ENCODE measurements at regions not wholly inside any gene's neighbourhood (a gene's known extent, or its start where the extent isn't known, plus 50 kb on each side); places are given as distances from the start of the nearest gene placed in this dataset.
"Not testable (repeated sequence)": the region's sequence is repeated elsewhere in the genome, so short reads cannot be mapped to it uniquely, and the experiment has no call there.

DNA sequence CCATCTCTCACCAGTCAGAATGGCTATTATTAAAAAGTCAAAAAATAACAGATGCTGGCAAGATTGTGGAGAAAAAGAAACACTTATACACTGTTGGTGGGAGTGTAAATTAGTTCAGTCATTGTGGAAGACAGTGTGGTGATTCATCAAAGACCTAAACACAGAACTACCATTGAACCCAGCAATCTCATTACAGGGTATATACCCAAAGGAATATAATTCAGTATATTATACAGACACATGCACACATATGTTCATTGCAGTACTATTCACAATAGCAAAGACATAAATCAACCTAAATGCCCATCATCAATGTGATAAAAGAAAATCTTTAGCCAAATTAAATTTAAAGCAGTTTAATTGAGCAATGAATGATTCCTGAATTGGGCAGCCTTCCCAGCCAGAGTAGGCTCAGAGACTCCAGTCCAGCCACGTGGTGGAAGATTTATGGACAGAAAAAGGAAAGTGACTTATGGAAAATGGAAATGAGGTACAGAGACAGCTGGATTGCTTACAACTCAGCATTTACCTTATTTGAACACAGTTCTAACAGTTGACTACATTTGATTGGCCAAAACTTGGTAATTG lies 377.1 kb upstream of the SLC39A10 start:
- no peak for DNase-seq

DNA sequence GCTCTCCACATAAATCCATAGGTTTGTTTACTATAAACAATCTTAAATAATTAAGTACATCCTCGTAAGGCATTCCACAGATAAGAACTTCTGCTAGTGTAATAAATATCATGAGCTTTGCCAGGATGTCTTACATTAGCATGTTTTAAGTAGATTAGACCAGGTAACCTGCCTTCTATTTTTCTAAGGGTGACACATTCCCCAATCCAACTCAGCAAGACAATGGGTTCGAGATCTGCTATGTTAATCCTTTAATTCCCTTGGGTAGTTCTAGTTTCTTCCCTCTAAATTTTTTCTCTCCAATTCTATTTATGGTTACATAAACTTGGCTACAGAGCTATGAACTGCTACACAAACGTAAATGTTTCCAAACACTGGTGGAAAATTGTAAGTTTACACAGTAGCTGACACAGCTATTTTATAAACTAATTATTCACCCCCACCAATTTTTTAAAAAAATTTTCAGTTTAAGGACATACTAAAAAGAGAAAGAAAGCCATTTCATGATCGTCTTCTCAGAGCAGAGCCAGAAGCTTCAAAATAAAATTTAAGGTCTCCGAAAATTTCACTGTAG lies 386.5 kb upstream of the SLC39A10 start:
- DNase-seq = no peak

DNA sequence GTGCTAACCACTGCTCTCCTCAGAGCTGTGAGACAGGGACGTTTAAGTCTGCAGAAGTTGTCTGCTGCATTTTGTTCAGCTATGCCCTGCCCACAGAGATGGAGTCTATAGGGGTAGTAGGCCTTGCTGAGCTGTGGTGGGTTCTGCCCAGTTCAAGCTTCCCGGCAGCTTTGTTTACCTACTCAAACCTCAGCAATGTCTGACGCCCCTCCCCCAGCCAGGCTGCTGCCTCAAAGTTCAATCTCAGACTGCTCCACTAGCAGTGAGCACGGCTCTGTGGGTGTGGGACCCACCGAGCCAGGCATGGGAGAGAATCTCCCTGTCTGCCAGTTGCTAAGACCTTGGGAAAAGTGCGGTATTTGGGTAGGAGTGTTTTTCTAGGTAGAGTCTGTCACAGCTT lies 387.8 kb upstream of the SLC39A10 start:
- DNase-seq = no peak

DNA sequence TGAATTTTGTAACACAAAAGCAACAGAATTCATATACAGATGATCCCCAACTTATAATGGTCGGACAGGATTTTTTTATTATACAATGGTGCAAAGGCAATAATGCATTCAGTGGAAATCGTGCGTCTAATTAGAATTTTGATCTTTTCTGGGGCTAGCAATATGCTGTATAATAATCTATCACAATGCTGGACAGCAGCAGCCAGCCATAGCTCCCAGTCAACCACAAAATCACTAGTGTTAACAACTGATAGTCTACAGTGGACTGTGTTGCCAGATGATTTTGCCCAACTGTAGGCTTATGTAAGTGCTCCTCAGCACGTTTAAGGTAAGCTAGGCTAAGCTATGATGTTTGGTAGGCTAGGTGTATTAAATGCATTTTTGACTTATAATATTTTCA lies 399.0 kb upstream of the SLC39A10 start:
- DNase-seq = no peak

DNA sequence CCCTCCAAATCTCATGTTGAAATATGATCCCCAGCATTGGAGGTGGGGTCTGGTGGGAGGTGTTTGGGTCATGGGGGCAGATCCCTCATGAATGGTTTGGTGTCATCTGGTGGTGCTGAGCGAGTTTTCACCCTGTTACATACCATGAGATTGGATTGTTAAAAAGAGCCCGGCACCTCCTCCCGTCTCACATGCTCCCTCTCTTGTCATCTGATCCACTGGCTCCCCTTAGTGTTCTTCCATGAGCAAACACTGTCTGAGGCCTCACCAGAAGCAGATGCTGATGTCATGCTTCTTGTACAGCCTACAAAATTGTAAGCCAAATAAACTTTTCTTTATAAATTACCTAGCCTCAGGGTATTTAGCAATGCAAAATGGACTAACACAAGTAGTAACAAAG lies 405.0 kb upstream of the SLC39A10 start:
- no peak for DNase-seq

DNA sequence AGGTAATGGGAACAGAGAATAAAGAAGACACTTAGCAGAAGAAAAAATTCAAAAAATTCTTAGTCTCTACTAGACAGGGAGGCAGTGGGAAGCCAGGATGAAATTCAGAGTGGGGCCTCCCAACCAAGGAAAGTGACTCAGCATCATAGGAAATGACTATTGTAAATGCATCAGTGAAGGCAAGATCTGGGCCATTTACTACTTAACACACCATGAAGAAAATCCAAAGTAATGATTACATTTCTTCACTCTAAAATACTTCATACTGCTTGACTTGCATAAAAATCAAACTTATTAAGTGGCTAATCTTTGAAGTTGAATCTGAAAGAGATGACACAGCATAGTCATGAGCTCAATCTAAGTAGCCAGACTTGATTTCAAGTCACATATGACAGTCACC lies 405.8 kb upstream of the SLC39A10 start:
- DNase-seq = no peak

DNA sequence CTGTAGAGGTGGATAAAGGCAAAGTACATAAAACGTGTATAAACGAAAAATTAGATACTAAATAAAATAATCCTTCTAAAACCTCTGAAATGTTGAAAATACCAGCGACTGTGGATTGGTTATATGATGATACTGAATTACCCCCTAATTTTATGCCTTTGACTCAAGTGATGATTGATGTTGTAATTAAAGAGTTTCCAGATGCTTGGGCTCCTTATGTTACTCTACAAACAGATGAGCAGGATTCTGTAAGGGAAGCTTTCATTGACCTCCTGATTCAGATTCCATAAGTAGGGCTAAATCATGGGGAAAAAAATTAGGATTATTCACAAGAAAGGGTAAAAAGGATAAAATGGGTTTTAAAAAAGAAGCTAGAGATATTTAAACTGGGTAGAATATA lies 418.2 kb upstream of the SLC39A10 start:
- no peak for DNase-seq

DNA sequence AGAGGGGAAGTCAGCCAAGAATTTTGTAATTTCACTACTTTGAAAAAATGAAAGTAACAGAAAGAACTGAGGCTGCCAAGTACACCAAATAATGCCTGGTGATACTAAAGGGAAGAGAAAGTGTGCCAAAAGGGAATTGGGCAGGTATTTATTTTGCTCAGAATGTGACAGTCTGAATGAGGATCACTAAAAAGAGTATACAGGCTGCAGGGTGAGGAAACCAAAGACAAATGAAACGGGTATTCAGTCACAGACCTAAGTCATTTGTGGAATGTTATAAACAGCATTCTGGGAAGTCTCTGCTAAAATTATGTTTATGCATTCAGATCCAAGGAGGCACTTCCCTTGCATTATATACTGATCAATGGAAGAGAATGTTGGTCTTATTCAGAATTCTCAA lies 418.6 kb upstream of the SLC39A10 start:
- no peak for DNase-seq

DNA sequence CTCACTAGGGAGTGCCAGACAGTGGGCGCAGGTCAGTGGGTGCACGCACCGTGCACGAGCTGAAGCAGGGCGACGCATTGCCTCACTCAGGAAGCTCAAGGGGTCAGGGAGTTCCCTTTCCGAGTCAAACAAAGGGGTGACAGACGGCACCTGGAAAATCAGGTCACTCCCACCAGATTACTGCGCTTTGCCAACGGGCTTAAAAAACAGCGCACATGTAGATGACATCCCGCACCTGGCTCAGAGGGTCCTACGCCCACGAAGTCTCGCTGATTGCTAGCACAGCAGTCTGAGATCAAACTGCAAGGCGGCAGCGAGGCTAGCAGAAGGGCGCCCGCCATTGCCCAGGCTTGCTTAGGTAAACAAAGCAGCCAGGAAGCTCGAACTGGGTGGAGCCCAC lies 428.5 kb upstream of the SLC39A10 start:
- not testable (repeated sequence) for DNase-seq

DNA sequence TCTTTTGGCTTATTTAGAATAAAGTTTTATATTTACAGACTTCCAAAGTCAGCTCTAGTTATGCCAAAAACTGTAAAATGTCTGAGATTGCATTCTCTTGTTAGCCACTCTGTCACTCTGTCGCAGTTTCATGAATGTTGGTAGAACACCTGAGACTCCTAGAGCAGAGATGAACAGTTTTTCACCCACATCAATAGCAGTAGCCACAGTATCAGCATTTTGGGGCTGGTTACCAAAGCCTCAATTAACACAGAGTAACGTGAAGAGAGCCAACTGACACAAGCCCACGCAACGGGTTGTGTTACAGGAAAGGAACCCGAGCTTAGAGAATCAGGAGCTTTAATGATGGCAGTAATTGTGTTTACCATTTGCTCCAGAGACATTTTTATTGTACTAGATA lies 443.0 kb upstream of the SLC39A10 start:
- no peak for DNase-seq

DNA sequence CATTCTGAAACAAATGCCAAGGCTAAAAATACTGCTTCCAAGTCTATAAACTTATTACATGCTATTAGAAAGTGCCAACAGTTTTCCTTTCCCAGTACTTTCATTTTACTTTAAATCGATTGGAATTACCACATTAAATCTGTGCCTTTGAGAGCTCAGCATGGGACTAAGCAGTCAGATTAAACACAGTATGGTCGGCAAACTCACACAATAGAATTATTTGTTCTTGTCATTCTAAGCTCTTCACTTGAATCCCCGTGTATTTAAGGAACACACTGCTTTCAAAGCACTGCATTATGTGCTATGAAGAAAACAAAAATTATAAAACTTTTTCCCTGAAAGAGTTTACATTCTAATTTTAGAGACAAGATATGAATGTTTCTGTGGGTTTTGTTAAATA lies 444.4 kb upstream of the SLC39A10 start:
- DNase-seq = no peak

DNA sequence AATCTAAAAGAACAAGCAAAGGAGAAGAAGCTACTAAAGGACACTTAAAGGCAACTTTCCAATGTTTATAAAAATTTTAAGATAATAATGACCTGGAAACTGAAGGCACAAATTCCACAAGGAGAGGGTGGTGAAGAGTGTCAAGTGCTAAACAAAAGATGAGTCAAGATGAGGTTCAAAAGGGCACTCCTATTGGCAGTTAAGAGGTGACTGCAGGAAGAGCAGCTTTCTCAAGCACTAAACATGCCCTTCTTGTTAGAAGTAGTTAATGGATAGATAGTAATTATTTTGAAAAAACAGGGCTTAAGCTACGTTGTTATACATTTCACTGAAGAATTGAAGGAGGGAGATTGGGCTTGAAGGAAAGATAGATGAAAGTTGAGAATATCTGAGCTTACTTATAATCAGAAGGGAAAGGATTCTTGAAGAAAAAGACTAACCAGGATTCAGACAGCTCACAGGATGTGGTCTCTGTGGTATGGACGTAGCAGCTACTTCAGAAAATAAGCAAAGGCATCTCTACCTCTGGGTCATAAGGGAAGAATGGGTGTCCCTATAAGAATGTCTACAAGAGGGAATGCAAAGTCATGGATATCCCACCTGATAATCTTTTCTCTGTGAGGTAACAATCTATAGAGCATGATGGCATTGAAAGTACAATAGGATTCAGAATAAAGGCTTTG lies 454.7 kb upstream of the SLC39A10 start:
- no peak for DNase-seq

DNA sequence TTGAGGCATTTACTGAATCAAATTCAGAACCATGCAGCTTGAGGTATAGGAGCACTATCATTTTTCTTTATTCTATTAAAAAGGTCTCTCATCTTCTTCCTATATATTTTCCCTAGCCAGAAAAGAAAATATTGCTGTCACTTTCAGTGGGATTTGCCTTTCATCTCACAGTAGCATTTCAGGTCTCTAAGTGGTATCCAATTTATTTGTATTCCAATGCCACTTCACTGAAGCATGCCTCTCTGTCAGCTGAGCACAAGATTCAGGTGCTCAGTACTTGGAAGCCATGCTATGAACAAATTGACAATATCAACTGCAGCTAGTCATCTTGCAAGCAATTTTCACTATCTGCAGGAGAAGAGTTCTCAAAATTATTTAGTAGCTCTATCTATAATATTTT lies 457.2 kb upstream of the SLC39A10 start:
- DNase-seq = no peak

DNA sequence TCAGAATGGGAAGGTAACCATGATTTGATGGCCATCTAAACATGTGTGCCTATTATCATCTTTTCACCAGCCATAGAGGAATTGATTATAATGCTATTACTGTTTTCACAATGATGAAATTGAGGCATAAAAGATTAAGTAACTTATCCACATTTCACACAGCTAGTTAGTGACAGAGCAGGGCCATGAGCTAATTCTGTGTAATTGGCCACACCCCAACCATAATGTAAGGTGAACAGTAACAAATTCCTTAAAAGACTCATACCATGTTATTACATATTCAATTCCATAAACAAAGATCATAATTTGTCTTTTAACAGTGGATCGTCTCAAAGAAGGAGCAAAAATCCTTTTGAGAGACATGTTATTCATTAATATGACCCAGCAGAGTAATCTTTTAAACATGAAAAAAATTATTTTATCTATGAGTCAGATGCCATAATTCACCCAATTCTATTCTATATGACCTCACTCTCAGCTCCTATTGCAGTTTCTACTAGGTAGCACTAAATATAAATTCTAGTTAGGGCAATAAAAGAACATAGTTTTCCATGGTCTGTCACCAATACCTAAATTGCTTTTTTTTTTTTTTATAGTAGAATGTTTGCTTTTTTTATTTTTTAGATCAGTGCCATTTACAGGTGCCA lies 475.8 kb upstream of the SLC39A10 start:
- no peak for DNase-seq

DNA sequence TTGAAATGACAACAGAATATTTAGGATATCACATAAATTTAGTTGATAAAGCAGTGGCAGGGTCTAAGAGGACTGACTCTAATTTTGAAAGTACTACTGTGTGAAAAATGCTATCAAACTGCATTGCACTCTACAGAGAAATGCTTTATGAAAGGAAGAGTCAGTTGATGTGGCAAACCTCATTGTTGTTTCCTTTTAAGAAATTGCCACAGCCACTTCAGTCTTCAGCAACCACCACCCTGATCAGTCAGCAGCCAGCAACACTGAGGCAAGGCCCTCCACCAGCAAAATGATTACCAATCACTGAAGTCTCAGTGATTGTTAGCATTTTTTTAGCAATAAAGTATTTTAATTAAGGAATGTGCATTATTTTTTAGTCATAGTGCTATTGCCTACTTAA lies 488.7 kb upstream of the SLC39A10 start:
- DNase-seq = no peak

DNA sequence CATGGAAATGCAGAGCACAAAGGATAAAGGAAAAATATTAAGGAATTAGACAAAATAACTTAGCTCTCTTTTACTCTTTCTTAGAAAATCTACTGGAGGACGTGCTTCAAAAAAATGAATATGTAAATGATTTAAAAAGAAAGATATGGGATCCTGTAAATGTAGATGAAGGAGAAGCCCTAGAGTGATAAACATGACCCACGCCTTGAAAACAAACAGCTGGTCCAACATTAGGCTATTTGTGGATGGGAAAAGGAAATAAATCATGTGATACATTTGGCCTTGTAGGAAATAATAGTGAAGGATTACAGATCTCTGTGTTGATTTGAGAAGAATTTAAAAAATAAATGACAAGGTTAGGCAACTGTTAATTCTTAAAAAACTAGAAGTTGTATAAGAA lies 492.1 kb upstream of the SLC39A10 start:
- DNase-seq = no peak

DNA sequence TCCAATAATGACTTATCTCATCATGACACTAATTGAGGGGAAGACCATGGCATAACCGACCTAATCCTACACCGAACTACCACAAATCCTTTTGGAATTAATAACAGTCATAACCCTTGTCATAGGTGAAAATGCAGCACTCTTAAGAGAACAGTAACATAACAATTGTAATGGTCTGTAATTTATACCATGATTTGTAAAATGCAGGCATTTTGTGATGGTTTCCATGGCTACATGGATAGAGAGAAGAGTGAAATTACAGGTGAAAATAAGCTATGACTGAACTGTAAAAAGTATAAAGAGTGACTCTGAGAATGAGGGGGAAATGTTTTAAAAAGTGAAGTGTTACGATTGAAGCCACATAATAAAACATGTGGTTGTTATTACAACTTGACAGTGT lies 494.1 kb upstream of the SLC39A10 start:
- no peak for DNase-seq

DNA sequence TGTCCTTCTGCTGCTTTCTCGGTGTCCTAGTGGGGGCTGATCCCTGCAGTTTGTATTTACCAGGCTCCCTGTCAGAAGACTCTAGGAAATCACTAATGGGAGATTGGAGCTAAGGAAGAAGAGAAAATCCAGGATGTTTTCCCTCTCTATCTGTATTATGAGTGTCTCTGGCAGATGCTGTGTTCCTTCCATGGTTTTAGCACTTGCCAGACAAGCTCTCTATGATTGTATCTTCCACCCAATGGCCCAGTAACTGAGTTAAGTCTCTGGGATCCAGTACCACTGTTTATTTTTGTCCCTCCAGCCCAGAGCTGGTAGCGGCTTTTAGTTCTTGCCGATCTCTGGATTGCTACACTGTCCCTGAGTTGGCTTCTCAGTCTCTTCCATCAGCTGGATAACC lies 494.8 kb upstream of the SLC39A10 start:
- DNase-seq = no peak

DNA sequence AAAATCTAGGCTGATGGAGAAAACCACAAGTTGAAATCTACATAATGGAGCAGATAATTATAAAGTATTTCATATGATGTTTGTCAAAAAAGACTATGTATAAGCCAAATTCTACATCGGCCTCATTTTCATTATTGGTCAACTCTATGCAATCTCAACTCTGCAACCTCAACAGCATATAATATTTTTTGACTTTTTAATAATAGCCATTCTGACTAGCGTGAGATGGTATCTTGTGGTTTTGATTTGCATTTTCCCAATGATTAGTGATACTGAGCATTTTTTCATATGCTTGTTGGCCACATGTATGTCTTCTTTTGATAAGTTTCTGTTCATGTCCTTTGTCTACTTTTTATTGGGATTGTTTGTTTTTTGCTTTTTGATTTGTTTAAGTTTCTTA lies 496.1 kb upstream of the SLC39A10 start:
- DNase-seq = no peak

DNA sequence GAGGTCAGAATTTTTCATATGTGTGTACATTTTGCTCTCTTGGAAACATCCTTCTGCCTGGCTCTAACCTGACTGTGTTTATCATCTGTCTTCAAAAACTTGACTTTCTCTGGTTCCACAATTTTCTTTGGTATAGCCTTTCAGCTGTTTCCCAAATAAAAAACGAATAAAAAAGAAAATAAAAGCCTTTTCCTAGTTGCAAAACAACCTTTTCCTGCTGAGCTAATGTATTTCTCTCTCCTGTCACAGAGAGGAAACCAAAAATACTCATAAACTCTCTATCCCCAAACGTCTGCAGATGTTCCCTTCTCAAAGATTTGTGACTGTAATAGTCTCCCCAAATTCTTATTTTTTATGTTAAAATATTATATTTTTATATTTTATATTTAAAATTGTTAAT lies 505.3 kb upstream of the SLC39A10 start:
- no peak for DNase-seq

DNA sequence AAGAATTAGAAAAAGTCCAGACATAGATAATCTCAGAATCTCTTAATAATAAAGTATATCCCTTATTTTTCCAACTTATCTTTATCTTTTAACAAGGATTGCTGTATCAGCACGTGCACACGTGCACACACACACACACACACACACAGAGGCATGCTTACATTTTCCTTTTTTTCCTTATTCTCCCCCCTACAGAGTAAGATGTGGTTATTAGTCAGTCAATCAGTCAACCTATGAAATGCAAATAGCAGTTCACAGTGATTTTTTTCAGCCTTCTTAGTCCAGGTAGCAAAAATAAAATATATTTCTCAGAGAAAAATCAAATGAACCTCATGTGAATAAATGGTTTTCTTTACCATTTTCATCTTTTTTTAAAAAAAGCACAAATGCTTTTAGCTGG lies 506.2 kb upstream of the SLC39A10 start:
- DNase-seq = no peak

DNA sequence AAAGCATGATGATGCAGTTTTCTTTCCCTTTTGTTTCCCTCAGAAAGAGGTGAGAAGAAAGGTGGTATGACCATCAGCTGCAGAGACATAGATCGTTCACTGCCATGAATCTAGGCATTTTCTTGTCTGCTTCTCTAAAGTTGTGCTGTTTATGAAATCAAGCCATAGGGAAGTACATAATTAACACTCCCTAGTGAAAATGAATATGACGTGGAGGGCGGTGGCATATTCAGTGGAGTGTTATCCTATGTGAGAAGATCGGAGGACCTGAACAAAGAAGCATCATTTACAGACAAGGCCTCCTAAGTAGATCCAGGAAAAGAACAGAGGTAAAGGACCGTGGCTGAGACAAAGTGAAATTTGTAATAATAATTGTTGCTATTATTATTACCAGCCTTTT lies 509.0 kb upstream of the SLC39A10 start:
- DNase-seq = no peak

DNA sequence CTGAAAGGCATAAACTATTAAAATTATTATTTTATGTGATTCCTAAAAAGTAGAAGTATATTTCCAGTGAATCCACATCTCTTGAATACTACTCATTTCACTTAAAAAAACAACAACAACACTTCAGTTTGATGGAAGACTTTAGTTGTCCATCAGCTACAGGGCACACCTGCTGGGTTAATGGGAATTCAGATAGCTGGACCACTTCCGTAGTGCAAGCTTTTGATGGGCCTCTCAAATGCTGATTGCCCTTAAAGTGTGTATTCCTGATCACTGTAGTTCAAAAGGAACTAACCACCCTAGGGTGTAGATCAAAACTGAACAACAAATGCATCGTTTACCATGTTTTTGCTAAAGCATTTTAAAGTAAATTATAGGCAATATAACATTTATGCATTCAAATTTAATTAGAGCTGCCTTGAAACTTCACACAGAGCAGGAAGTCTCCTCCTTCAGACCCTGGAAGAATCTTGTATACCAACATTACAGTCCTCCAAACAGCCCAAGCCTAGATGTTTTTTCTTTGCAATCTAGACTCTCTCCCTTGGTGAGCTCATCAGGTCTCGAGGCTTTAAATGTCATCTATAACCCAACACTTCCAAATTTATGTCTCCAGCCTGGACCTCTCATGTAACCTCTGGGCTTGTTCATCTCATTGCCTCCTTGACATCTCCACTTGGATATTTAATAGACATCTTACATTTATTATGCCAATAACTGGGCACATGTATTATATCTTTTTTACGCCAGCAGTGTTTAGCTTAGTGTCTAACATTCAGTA lies 510.1 kb upstream of the SLC39A10 start:
- no peak for DNase-seq

DNA sequence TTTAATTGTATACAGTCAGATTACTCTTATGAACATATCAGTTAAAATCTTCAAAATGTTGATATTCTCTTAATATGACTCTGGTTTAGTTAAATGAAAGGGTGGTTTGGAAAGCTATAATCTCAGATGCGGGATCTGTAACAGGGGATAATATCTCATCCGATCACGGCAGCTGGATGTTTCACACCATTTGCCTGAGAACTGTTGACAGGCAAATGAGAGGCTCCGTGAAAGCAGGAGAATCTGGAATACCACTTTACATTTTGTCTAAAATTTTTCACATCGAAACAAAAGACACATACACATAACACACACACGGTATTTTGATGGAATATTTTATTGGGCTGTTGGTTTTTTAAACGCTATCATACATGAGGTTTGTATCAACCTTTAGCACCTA lies 518.6 kb upstream of the SLC39A10 start:
- DNase-seq = no peak
